Astrocyte (in vitro differentiated cells and primary cell): ENCODE measurements at regions not wholly inside any gene's neighbourhood (a gene's known extent, or its start where the extent isn't known, plus 50 kb on each side); places are given as distances from the start of the nearest gene placed in this dataset.
"Not testable (repeated sequence)": the region's sequence is repeated elsewhere in the genome, so short reads cannot be mapped to it uniquely, and the experiment has no call there.

ENCODE experiments used
- DNase-seq: peaks from one replicate; pipeline ENCODE4 v3.0.0-alpha.2; 2010; ENCODE audit warnings: low read depth
- FAIRE-seq: peaks from 2 replicates; lab custom pipeline; 2011; peaks lifted over from hg19 to GRCh38; lab: Jason Lieb, UNC
- H2AFZ ChIP-seq: 2 replicates; pipeline ENCODE4 v1.6.0; 2012; ENCODE audit warnings: low read depth, low read length, inconsistent platforms
- H3K27ac ChIP-seq: 2 replicates; pipeline ENCODE4 v1.5.1; 2011; ENCODE audit warnings: low read depth, low read length, inconsistent platforms
- H3K27me3 ChIP-seq: 2 replicates; pipeline ENCODE4 v1.6.0; 2011; ENCODE audit warnings: low read length, inconsistent platforms; ENCODE audit not compliant: insufficient read depth
- H3K36me3 ChIP-seq: 2 replicates; pipeline ENCODE4 v1.5.1; 2011; ENCODE audit warnings: low read length, inconsistent platforms; ENCODE audit not compliant: insufficient read depth
- H3K4me1 ChIP-seq: 2 replicates; pipeline ENCODE4 v1.5.1; 2011; ENCODE audit warnings: low read length, inconsistent platforms; ENCODE audit not compliant: insufficient read depth
- H3K4me2 ChIP-seq: 2 replicates; pipeline ENCODE4 v1.6.0; 2012; ENCODE audit warnings: low read length, inconsistent platforms
- H3K4me3 ChIP-seq: 2 replicates; pipeline ENCODE4 v1.5.1; 2011; ENCODE audit warnings: low read depth, mild to moderate bottlenecking, low read length, inconsistent platforms; ENCODE audit not compliant: insufficient read depth
- H3K79me2 ChIP-seq: 2 replicates; pipeline ENCODE4 v1.6.0; 2012; ENCODE audit warnings: mild to moderate bottlenecking, low read length, inconsistent platforms; ENCODE audit not compliant: insufficient read depth
- H3K9ac ChIP-seq: 2 replicates; pipeline ENCODE4 v1.6.0; 2012; ENCODE audit warnings: mild to moderate bottlenecking, low read length, inconsistent platforms
- H3K9me3 ChIP-seq: 2 replicates; pipeline ENCODE4 v1.5.1; 2012; ENCODE audit warnings: low read depth, mild to moderate bottlenecking, low read length, inconsistent platforms; ENCODE audit not compliant: insufficient read depth
- H4K20me1 ChIP-seq: 2 replicates; pipeline ENCODE4 v1.6.0; 2012; ENCODE audit warnings: low read length, inconsistent platforms; ENCODE audit not compliant: insufficient read depth
- H3K27ac Mint-ChIP-seq: one replicate; pipeline ENCODE4 v1.8.0; 2021; ENCODE audit warnings: mild to moderate bottlenecking, mixed read lengths; ENCODE audit not compliant: unreplicated experiment
- H3K27me3 Mint-ChIP-seq: one replicate; pipeline ENCODE4 v1.8.0; 2021; ENCODE audit warnings: low read depth, mixed read lengths; ENCODE audit not compliant: unreplicated experiment
- H3K36me3 Mint-ChIP-seq: one replicate; pipeline ENCODE4 v1.8.0; 2021; ENCODE audit warnings: low read depth, mixed read lengths; ENCODE audit not compliant: unreplicated experiment
- H3K4me1 Mint-ChIP-seq: one replicate; pipeline ENCODE4 v1.8.0; 2021; ENCODE audit warnings: low read depth, mixed read lengths; ENCODE audit not compliant: unreplicated experiment
- H3K4me3 Mint-ChIP-seq: one replicate; pipeline ENCODE4 v1.8.0; 2021; ENCODE audit warnings: mild to moderate bottlenecking, moderate library complexity, mixed read lengths; ENCODE audit not compliant: unreplicated experiment
- H3K9me3 Mint-ChIP-seq: one replicate; pipeline ENCODE4 v1.8.0; 2021; ENCODE audit warnings: mild to moderate bottlenecking, mixed read lengths; ENCODE audit not compliant: unreplicated experiment
- EZH2 ChIP-seq: IDR thresholded peaks from 2 replicates; pipeline ENCODE4 v1.6.1; 2012; ENCODE audit warnings: mild to moderate bottlenecking, low read length, inconsistent platforms; ENCODE audit not compliant: insufficient read depth
- TF ChIP-seq, protein P1 (sequence below): IDR thresholded peaks from 2 replicates; pipeline ENCODE4 v1.5.1; 2011; ENCODE audit warnings: low read depth, mild to moderate bottlenecking, inconsistent platforms, low read length, moderate library complexity; ENCODE audit not compliant: insufficient read depth

DNA sequence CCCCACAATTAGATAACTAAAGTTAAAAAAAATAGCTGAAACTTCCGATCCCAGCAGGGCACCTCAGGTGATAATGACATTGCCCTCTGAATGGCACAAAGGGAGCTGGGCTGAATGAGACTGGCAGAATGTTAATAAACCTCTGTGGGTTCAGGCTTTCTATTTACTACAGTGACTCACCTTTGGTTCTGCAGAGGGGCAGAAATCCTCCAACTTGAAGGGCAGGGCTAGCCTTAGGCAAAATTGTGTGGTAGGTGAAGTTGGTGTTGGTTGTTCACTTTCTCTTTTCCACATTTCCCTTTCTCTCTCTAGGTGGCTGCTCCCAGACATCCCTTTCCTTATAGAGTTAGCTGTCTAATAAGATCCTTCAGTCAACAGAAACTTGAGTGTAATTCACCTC lies 625.2 kb downstream of the EPM2A start:
- no peak overlapping the region for H3K4me3 ChIP-seq
- no peak overlapping the region for H3K9ac ChIP-seq
- H3K27ac ChIP-seq: no peak overlapping the region
- TF ChIP-seq EZH2: no peak
- TF ChIP-seq, protein P1, sequence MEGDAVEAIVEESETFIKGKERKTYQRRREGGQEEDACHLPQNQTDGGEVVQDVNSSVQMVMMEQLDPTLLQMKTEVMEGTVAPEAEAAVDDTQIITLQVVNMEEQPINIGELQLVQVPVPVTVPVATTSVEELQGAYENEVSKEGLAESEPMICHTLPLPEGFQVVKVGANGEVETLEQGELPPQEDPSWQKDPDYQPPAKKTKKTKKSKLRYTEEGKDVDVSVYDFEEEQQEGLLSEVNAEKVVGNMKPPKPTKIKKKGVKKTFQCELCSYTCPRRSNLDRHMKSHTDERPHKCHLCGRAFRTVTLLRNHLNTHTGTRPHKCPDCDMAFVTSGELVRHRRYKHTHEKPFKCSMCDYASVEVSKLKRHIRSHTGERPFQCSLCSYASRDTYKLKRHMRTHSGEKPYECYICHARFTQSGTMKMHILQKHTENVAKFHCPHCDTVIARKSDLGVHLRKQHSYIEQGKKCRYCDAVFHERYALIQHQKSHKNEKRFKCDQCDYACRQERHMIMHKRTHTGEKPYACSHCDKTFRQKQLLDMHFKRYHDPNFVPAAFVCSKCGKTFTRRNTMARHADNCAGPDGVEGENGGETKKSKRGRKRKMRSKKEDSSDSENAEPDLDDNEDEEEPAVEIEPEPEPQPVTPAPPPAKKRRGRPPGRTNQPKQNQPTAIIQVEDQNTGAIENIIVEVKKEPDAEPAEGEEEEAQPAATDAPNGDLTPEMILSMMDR: no peak
- no peaks in the 10 kb centered on the region for H3K4me1 ChIP-seq
- no peaks in the 10 kb centered on the region for H3K9me3 ChIP-seq
- no peaks in the 10 kb centered on the region for H3K79me2 ChIP-seq
- no peaks in the 10 kb centered on the region for H4K20me1 ChIP-seq
- no peaks in the 10 kb centered on the region for H3K36me3 ChIP-seq
- no peak for FAIRE-seq
- H2AFZ ChIP-seq: no peak overlapping the region
- H3K36me3 Mint-ChIP-seq: no peaks in the 10 kb centered on the region
- no peak overlapping the region for H3K4me3 Mint-ChIP-seq
- no peak overlapping the region for H3K4me2 ChIP-seq
- peaks cover 5% of the 10 kb centered on the region for H3K9me3 Mint-ChIP-seq
- no peak overlapping the region for H3K27ac Mint-ChIP-seq
- H3K27me3 ChIP-seq: no peaks in the 10 kb centered on the region
- H3K4me1 Mint-ChIP-seq: no peaks in the 10 kb centered on the region
- H3K27me3 Mint-ChIP-seq: peaks cover 5% of the 10 kb centered on the region
- no peak for DNase-seq

DNA sequence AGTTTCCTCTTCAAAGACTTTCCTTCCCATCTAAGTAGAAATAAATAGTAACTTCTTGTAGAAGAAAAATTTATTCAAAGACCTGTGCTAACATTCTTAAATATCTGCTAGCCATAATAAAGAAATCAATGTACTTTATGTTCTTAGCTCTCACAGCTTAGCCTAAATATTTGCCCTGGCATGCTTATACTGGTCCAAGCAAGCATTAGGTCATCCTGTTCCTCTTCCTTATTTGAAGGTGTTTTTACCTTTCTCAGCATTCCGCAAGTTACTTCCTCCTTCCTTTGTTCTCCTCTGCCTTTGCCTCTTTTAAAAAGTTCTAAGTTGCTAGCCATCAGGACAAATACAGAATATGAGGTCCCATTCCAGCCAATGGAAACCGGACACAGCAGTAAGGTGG lies 623.9 kb downstream of the EPM2A start:
- not testable (repeated sequence) for H3K27ac ChIP-seq, H3K4me3 Mint-ChIP-seq, H3K36me3 ChIP-seq, FAIRE-seq, H3K4me1 Mint-ChIP-seq, H3K27me3 Mint-ChIP-seq, H3K9ac ChIP-seq, H3K79me2 ChIP-seq, H3K4me2 ChIP-seq, H3K4me3 ChIP-seq, H3K9me3 Mint-ChIP-seq, DNase-seq, H3K4me1 ChIP-seq, H3K36me3 Mint-ChIP-seq, H2AFZ ChIP-seq, H3K27me3 ChIP-seq, H3K9me3 ChIP-seq, H4K20me1 ChIP-seq
- H3K27ac Mint-ChIP-seq: peak overlapping the region; percentile 58

DNA sequence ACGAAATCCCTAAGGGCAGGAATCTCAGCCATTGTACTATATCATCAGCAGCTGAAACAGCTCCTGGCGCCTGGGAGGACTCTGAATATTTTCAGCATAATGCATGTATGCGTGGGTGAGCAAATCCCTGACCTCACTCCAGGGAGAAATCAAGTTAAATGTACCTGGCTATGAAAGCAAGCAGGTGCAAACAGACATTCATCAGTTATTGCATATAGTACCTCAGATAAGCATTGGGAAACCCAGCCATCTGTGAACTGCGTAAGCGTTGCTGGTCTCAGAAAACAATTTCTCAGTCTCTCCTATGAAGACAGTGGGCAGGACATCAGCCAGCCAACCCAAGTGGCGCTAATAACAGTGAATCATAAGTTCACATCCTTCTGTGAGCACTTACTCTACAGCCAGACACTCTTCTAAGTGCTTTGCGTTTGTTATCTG lies 622.6 kb downstream of the EPM2A start:
- no peak for TF ChIP-seq EZH2
- TF ChIP-seq, protein P1: no peak
- H3K36me3 Mint-ChIP-seq: no peaks in the 10 kb centered on the region
- Histone ChIP-seq H3K36me3 (no peaks in the 10 kb centered on the region), H3K4me1 (no peaks in the 10 kb centered on the region), H3K79me2 (no peaks in the 10 kb centered on the region), H4K20me1 (no peaks in the 10 kb centered on the region), H3K4me3 (no peak overlapping the region), H3K27me3 (no peaks in the 10 kb centered on the region), H3K27ac (no peak overlapping the region), H3K9me3 (no peaks in the 10 kb centered on the region), H3K4me2 (no peak overlapping the region), H2AFZ (no peak overlapping the region), H3K9ac (no peak overlapping the region)
- peak; percentile 71 for DNase-seq
- no peak overlapping the region for H3K27ac Mint-ChIP-seq
- no peaks in the 10 kb centered on the region for H3K4me1 Mint-ChIP-seq
- no peak overlapping the region for H3K4me3 Mint-ChIP-seq
- H3K9me3 Mint-ChIP-seq: peaks cover 5% of the 10 kb centered on the region
- H3K27me3 Mint-ChIP-seq: peaks cover 2% of the 10 kb centered on the region
- no peak for FAIRE-seq
